GM18909 (cell line): ENCODE measurements at regions not wholly inside any gene's neighbourhood (a gene's known extent, or its start where the extent isn't known, plus 50 kb on each side); places are given as distances from the start of the nearest gene placed in this dataset.

ENCODE experiments used
- ATAC-seq: cut with Tn5 transposase; IDR thresholded peaks from one replicate; pipeline ENCODE4 v1.9.1; 2021; ENCODE audit warnings: mild to moderate bottlenecking; ENCODE audit not compliant: unreplicated experiment, poor library complexity

- ATAC-seq = no peak
Observed at GRCh38 chr13:97715763-97716162, 237.7 kb upstream of the IPO5 start.

- ATAC-seq = no peak
Observed at GRCh38 chr13:97716746-97717145, 236.7 kb upstream of the IPO5 start.

GRCh38 chr13:97719736-97720135, 233.7 kb upstream of the IPO5 start:
- no peak for ATAC-seq

- ATAC-seq = no peak
Observed at GRCh38 chr13:97720896-97721295, 232.6 kb upstream of the IPO5 start.

GRCh38 chr13:97723655-97724054, 229.8 kb upstream of the IPO5 start:
- no peak for ATAC-seq

- no peak for ATAC-seq
Observed at GRCh38 chr13:97724450-97724849, 229.0 kb upstream of the IPO5 start.

GRCh38 chr13:97726664-97727280, 226.7 kb upstream of the IPO5 start:
- no peak for ATAC-seq

GRCh38 chr13:97727991-97728390, 225.5 kb upstream of the IPO5 start:
- ATAC-seq = no peak

- ATAC-seq = no peak
Observed at GRCh38 chr13:97736436-97736835, 217.0 kb upstream of the IPO5 start.

GRCh38 chr13:97742084-97742483, 211.4 kb upstream of the IPO5 start:
- no peak for ATAC-seq

- ATAC-seq = no peak
Observed at GRCh38 chr13:97743938-97744337, 209.5 kb upstream of the IPO5 start.

- ATAC-seq = no peak
Observed at GRCh38 chr13:97746649-97747048, 206.8 kb upstream of the IPO5 start.

GRCh38 chr13:97749174-97749573, 204.3 kb upstream of the IPO5 start:
- ATAC-seq = no peak

- ATAC-seq = no peak
Observed at GRCh38 chr13:97751477-97751876, 202.0 kb upstream of the IPO5 start.

- no peak for ATAC-seq
Observed at GRCh38 chr13:97752961-97753668, 200.4 kb upstream of the IPO5 start.

- no peak for ATAC-seq
Observed at GRCh38 chr13:97753942-97754670, 199.4 kb upstream of the IPO5 start.

- ATAC-seq = no peak
Observed at GRCh38 chr13:97757807-97758206, 195.7 kb upstream of the IPO5 start.

- ATAC-seq = no peak
Observed at GRCh38 chr13:97758317-97758716, 195.2 kb upstream of the IPO5 start.

- no peak for ATAC-seq
Observed at GRCh38 chr13:97761796-97762540, 191.5 kb upstream of the IPO5 start.

- ATAC-seq = no peak
Observed at GRCh38 chr13:97766749-97767148, 186.7 kb upstream of the IPO5 start.

GRCh38 chr13:97768134-97768533, 185.3 kb upstream of the IPO5 start:
- ATAC-seq = no peak
